ENCODE measurements at regions not wholly inside any gene's neighbourhood (a gene's known extent, or its start where the extent isn't known, plus 50 kb on each side); places are given as distances from the start of the nearest gene placed in this dataset.
"Not testable (repeated sequence)": the region's sequence is repeated elsewhere in the genome, so short reads cannot be mapped to it uniquely, and the experiment has no call there.

GRCh38 chr3:101999177-101999779 lies 150.0 kb downstream of the NFKBIZ start:
- DNase-seq, result no peak

- no peak for DNase-seq
Measured at GRCh38 chr3:102000620-102001209, 151.4 kb downstream of the NFKBIZ start.

- no peak for DNase-seq
Measured at GRCh38 chr3:102002056-102002455, 152.7 kb downstream of the NFKBIZ start.

GRCh38 chr3:102004561-102004960 lies 155.2 kb downstream of the NFKBIZ start:
- no peak for DNase-seq

GRCh38 chr3:102005551-102005950 lies 156.2 kb downstream of the NFKBIZ start:
- DNase-seq, result no peak

GRCh38 chr3:102006812-102007485 lies 157.6 kb downstream of the NFKBIZ start:
- no peak for DNase-seq

- DNase-seq, result not testable (repeated sequence)
Measured at GRCh38 chr3:102008436-102008835, 159.1 kb downstream of the NFKBIZ start.

- no peak for DNase-seq
Measured at GRCh38 chr3:102016417-102016816, 167.1 kb downstream of the NFKBIZ start.

- DNase-seq, result no peak
Measured at GRCh38 chr3:102017784-102018183, 168.5 kb downstream of the NFKBIZ start.

- DNase-seq, result no peak
Measured at GRCh38 chr3:102018551-102018950, 169.2 kb downstream of the NFKBIZ start.

GRCh38 chr3:102020735-102021134 lies 171.4 kb downstream of the NFKBIZ start:
- DNase-seq, result no peak

GRCh38 chr3:102024270-102024904 lies 175.1 kb downstream of the NFKBIZ start:
- no peak for DNase-seq

- no peak for DNase-seq
Measured at GRCh38 chr3:102025606-102026270, 176.4 kb downstream of the NFKBIZ start.

GRCh38 chr3:102026656-102027055 lies 177.3 kb downstream of the NFKBIZ start:
- DNase-seq, result no peak

GRCh38 chr3:102030661-102031060 lies 181.3 kb downstream of the NFKBIZ start:
- no peak for DNase-seq

- no peak for DNase-seq
Measured at GRCh38 chr3:102031834-102032233, 182.5 kb downstream of the NFKBIZ start.

GRCh38 chr3:102032491-102033383 lies 183.4 kb downstream of the NFKBIZ start:
- DNase-seq, result no peak

- DNase-seq, result no peak
Measured at GRCh38 chr3:102034639-102035451, 185.5 kb downstream of the NFKBIZ start.

GRCh38 chr3:102036017-102036416 lies 186.7 kb downstream of the NFKBIZ start:
- no peak for DNase-seq

GRCh38 chr3:102036472-102036871 lies 187.2 kb downstream of the NFKBIZ start:
- DNase-seq, result no peak

GRCh38 chr3:102037209-102037608 lies 187.9 kb downstream of the NFKBIZ start:
- DNase-seq, result no peak
